Spleen (tissue), 7 donors: ENCODE measurements at regions not wholly inside any gene's neighbourhood (a gene's known extent, or its start where the extent isn't known, plus 50 kb on each side); places are given as distances from the start of the nearest gene placed in this dataset.

Experiments
- CTCF ChIP-seq, 11 experiments: fragments of 200-600 bp in 7 of 11; fragments of 450-650 bp in 4 of 11; sonication (generic) in 4 of 11; IDR thresholded peaks in 8 of 11; conservative IDR thresholded peaks in 3 of 11; 1 replicate in 7 of 11; 2 replicates in 4 of 11; pipeline versions ENCODE4 v1.4.0 to v1.8.0; 2016 to 2021; ENCODE audit warnings: antibody characterized with exemption in 11 of 11, inconsistent platforms in 4 of 11, mild to moderate bottlenecking in 1 of 11
- POLR2A ChIP-seq, 3 donors: fragments of 450-650 bp; IDR thresholded peaks; one replicate each; pipeline ENCODE4 v1.5.1; 2017; ENCODE audit warnings: antibody characterized with exemption in 3 of 3, mild to moderate bottlenecking in 1 of 3
- donor health status: DM: no; HTN: no; CAD: no; lungs with moderate emphysema.
- donor health status: DM: no; HTN: no; CAD: no.
- donor health status: DM: no; HTN: no; CAD: no.

- TF ChIP-seq CTCF (IDR thresholded peaks at IDR 0.05 in 8 of 11, conservative IDR thresholded peaks at IDR 0.05 in 3 of 11) (no peak), POLR2A (IDR thresholded peaks at IDR 0.05) (no peak)
These were observed 64.9 kb upstream of the CITED2 start for GRCh38 chr6:139439349-139439748.
